ENCODE measurements at regions not wholly inside any gene's neighbourhood (a gene's known extent, or its start where the extent isn't known, plus 50 kb on each side); places are given as distances from the start of the nearest gene placed in this dataset.
A peak's percentile ranks its signal among the peaks of the same experiment; 100 is the strongest.
"Not testable (repeated sequence)": the region's sequence is repeated elsewhere in the genome, so short reads cannot be mapped to it uniquely, and the experiment has no call there.

- DNase-seq (no peak), ATAC-seq (no peak)
- intact Hi-C loops (cut with DNase I), result no loop called here
- no peaks in the 10 kb centered on the region for H3K9me3 ChIP-seq
- H3K4me3 ChIP-seq, result no peak overlapping the region
- no peak for TF ChIP-seq CTCF (IDR thresholded peaks at IDR 0.05)
- no peak for TF ChIP-seq POLR2A (IDR thresholded peaks at IDR 0.05)
- no peaks in the 10 kb centered on the region for H3K4me1 ChIP-seq
- no peaks in the 10 kb centered on the region for H3K36me3 ChIP-seq (replicated peaks in 1 of 2; ENCODE audit: insufficient read depth in 1 of 2, low read depth in 2 of 2)
- WGBS, 2 donors, result 73 to 80% methylated on average over 10 of the region's 10 CpGs
- no peak overlapping the region for H3K27ac ChIP-seq
- H3K27me3 ChIP-seq, result no peaks in the 10 kb centered on the region
Observed at GRCh38 chr20:40275738-40276137, 413.3 kb downstream of the MAFB start.

GRCh38 chr20:40274912-40275533 lies 414.0 kb downstream of the MAFB start:
- ATAC-seq (no peak), DNase-seq (no peak)
- H3K36me3 ChIP-seq (replicated peaks in 1 of 2; ENCODE audit: insufficient read depth in 1 of 2, low read depth in 2 of 2), result no peaks in the 10 kb centered on the region
- intact Hi-C loops (cut with DNase I), result no loop called here
- no peaks in the 10 kb centered on the region for H3K27me3 ChIP-seq
- H3K4me3 ChIP-seq, result no peak overlapping the region
- no peak for TF ChIP-seq CTCF (IDR thresholded peaks at IDR 0.05)
- no peak for TF ChIP-seq POLR2A (IDR thresholded peaks at IDR 0.05)
- no peaks in the 10 kb centered on the region for H3K9me3 ChIP-seq
- no peak overlapping the region for H3K27ac ChIP-seq
- WGBS, 2 donors, result 65 to 77% methylated on average over 3 of the region's 3 CpGs
- no peaks in the 10 kb centered on the region for H3K4me1 ChIP-seq

- H3K9me3 ChIP-seq; intact Hi-C loops (cut with DNase I); H3K27me3 ChIP-seq; H3K36me3 ChIP-seq (replicated peaks in 1 of 2; ENCODE audit: insufficient read depth in 1 of 2, low read depth in 2 of 2); H3K27ac ChIP-seq; H3K4me1 ChIP-seq; ATAC-seq; DNase-seq; H3K4me3 ChIP-seq: not testable (repeated sequence)
- WGBS, 2 donors, result 53 to 74% methylated on average over 10 to 11 of the region's 11 CpGs
Observed at GRCh38 chr20:40269274-40269673, 419.8 kb downstream of the MAFB start.

GRCh38 chr20:40268321-40269075 lies 420.5 kb downstream of the MAFB start:
- H3K27ac ChIP-seq, result no peak overlapping the region
- H3K9me3 ChIP-seq, result peaks cover 0 to 5% (median 0%) of the 10 kb centered on the region in 3 donors
- no peak for TF ChIP-seq CTCF (IDR thresholded peaks at IDR 0.05)
- no peak for TF ChIP-seq POLR2A (IDR thresholded peaks at IDR 0.05)
- H3K4me3 ChIP-seq, result no peak overlapping the region
- WGBS, 2 donors, result 50 to 58% methylated on average over 3 of the region's 3 CpGs
- ATAC-seq (no peak), DNase-seq (no peak)
- intact Hi-C loops (cut with DNase I), result no loop called here
- H3K36me3 ChIP-seq (replicated peaks in 1 of 2; ENCODE audit: insufficient read depth in 1 of 2, low read depth in 2 of 2), result no peaks in the 10 kb centered on the region
- H3K4me1 ChIP-seq, result no peaks in the 10 kb centered on the region
- H3K27me3 ChIP-seq, result no peaks in the 10 kb centered on the region

- DNase-seq (peak; percentile 24 to 51 (median 38)), ATAC-seq (no peak)
- no peaks in the 10 kb centered on the region for H3K36me3 ChIP-seq (replicated peaks in 1 of 2; ENCODE audit: insufficient read depth in 1 of 2, low read depth in 2 of 2)
- H3K27me3 ChIP-seq, result no peaks in the 10 kb centered on the region
- no peaks in the 10 kb centered on the region for H3K4me1 ChIP-seq
- 34 to 42% methylated on average over 6 of the region's 6 CpGs for WGBS, 2 donors
- peaks cover 0 to 5% (median 0%) of the 10 kb centered on the region in 3 donors for H3K9me3 ChIP-seq
- TF ChIP-seq POLR2A (IDR thresholded peaks at IDR 0.05), result no peak
- peak in 6 of 7 experiments; percentile 18 to 55 (median 40) for TF ChIP-seq CTCF (IDR thresholded peaks at IDR 0.05)
- no peak overlapping the region for H3K4me3 ChIP-seq
- intact Hi-C loops (cut with DNase I), result no loop called here
- no peak overlapping the region for H3K27ac ChIP-seq
Observed at GRCh38 chr20:40265825-40266533, 423.1 kb downstream of the MAFB start.

All from body of pancreas (tissue), 4 donors.